NB4 (cell line): ENCODE measurements at regions not wholly inside any gene's neighbourhood (a gene's known extent, or its start where the extent isn't known, plus 50 kb on each side); places are given as distances from the start of the nearest gene placed in this dataset.

Experiments used
- CTCF ChIP-seq: IDR thresholded peaks from one replicate; pipeline ENCODE4 v1.5.1; 2012; ENCODE audit warnings: low read depth, low read length
- MYC ChIP-seq: IDR thresholded peaks from 2 replicates; pipeline ENCODE4 v1.6.1; 2011; ENCODE audit warnings: low read depth, low read length

- TF ChIP-seq CTCF (no peak), MYC (no peak)
Measured at GRCh38 chr1:172751683-172752082, 92.8 kb downstream of the FASLG start.
